Transverse colon (tissue), 4 donors: ENCODE measurements at regions not wholly inside any gene's neighbourhood (a gene's known extent, or its start where the extent isn't known, plus 50 kb on each side); places are given as distances from the start of the nearest gene placed in this dataset.

ENCODE experiments used
- DNase-seq: peaks from one replicate; pipeline ENCODE4 v3.0.0-alpha.2; 2019
- H3K27ac ChIP-seq, 4 donors: fragments of 200-600 bp; sonication (generic); 2 replicates each; pipeline ENCODE4 v1.5.1; 2016 to 2018; ENCODE audit warnings: inconsistent platforms in 4 of 4
- H3K27me3 ChIP-seq: fragments of 200-600 bp; sonication (generic); 2 replicates; pipeline ENCODE4 v1.5.1; 2017; ENCODE audit warnings: inconsistent platforms
- H3K36me3 ChIP-seq, 4 donors: fragments of 200-600 bp; sonication (generic); 2 replicates each; pipeline ENCODE4 v1.5.1; 2017 to 2019; ENCODE audit warnings: inconsistent platforms in 4 of 4
- H3K4me1 ChIP-seq, 4 donors: fragments of 200-600 bp; sonication (generic); 2 replicates each; pipeline ENCODE4 v1.5.1; 2017 to 2020; ENCODE audit warnings: inconsistent platforms in 4 of 4
- H3K4me3 ChIP-seq, 4 donors: fragments of 200-600 bp; sonication (generic); 1 replicate in 1 of 4; 2 replicates in 3 of 4; pipeline versions ENCODE4 v1.5.1 to v1.6.1; 2017 to 2019; ENCODE audit warnings: inconsistent platforms in 4 of 4
- H3K9me3 ChIP-seq, 2 donors: fragments of 200-600 bp; sonication (generic); 2 replicates each; pipeline ENCODE4 v1.5.1; 2017 to 2019; ENCODE audit warnings: inconsistent platforms in 2 of 2
- CTCF ChIP-seq, 5 experiments: fragments of 200-600 bp in 3 of 5; fragments of 450-650 bp in 2 of 5; sonication (generic) in 3 of 5; IDR thresholded peaks; 1 replicate in 2 of 5; 2 replicates in 3 of 5; pipeline ENCODE4 v1.5.1; 2016 to 2017; ENCODE audit warnings: antibody characterized with exemption in 5 of 5, inconsistent platforms in 3 of 5, mild to moderate bottlenecking in 2 of 5, moderate library complexity in 1 of 5
- EP300 ChIP-seq: sonication (generic); formaldehyde crosslinking; IDR thresholded peaks from one replicate; pipeline ENCODE4 v1.6.1; 2017; ENCODE audit warnings: antibody characterized with exemption, low read depth
- POLR2A ChIP-seq: fragments of 450-650 bp; IDR thresholded peaks from one replicate; pipeline ENCODE4 v1.6.1; 2016; ENCODE audit warnings: antibody characterized with exemption, mild to moderate bottlenecking, moderate library complexity
- POLR2AphosphoS5 ChIP-seq, 3 donors: sonication (generic); formaldehyde crosslinking; IDR thresholded peaks; one replicate each; pipeline ENCODE4 v1.6.1; 2016; ENCODE audit warnings: antibody characterized with exemption in 3 of 3
- WGBS, 2 donors: methylation state at CpG; one replicate each; pipeline ENCODE4 v1.1.5; 2018; ENCODE audit warnings: low coverage in 1 of 2; 5-methylcytosine and 5-hydroxymethylcytosine counted together
- in situ Hi-C, 4 donors: fragments of 200-750 bp; cut with MboI; loops; one replicate each; pipeline versions ENCODE4 v1.15.0 to v1.15.1; 2017; ENCODE audit warnings: low sequenced_read_pairs in 3 of 4, low pct_ligation_motif_present in 1 of 4, low pct_unique_long_range_greater_than_20kb in 1 of 4
- intact Hi-C: fragments of 100-400 bp; cut with DNase I; formaldehyde crosslinking; loops from one replicate; pipeline ENCODE4 v1.15.1; 2023; ENCODE audit warnings: low total_unique reads

DNA sequence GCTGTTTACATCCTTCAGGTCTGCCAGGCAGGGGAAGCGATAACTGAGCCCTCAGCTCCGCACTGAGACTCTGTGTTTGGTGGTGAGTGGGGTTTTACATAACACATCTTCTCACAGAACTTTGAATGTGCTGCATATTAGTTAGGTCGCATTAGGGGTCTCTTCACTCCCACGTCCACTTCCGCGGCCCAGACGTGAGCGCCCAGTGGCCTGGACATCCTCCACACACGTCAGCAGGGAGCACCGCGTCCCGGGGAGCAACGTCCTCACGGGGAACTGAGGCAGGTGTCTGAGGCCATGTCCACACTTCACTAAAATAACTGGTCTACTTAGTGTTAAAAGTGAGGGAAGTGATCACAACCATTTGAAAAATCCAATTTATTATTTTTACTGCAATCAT lies 100.4 kb upstream of the SATB2 start:
- Histone ChIP-seq H3K4me3 (no peak overlapping the region), H3K27ac (no peak overlapping the region), H3K36me3 (no peaks in the 10 kb centered on the region), H3K4me1 (no peaks in the 10 kb centered on the region), H3K9me3 (no peaks in the 10 kb centered on the region), H3K27me3 (no peaks in the 10 kb centered on the region)
- DNase-seq: no peak
- TF ChIP-seq POLR2A: no peak
- no peak for TF ChIP-seq CTCF (IDR thresholded peaks at IDR 0.05)
- no peak for TF ChIP-seq POLR2AphosphoS5 (IDR thresholded peaks at IDR 0.05)
- TF ChIP-seq EP300: no peak
- intact Hi-C loops: no loop called here
- 94 to 100% methylated on average over 5 to 14 of the region's 14 CpGs for WGBS, 2 donors
- in situ Hi-C loops: no loop called here

DNA sequence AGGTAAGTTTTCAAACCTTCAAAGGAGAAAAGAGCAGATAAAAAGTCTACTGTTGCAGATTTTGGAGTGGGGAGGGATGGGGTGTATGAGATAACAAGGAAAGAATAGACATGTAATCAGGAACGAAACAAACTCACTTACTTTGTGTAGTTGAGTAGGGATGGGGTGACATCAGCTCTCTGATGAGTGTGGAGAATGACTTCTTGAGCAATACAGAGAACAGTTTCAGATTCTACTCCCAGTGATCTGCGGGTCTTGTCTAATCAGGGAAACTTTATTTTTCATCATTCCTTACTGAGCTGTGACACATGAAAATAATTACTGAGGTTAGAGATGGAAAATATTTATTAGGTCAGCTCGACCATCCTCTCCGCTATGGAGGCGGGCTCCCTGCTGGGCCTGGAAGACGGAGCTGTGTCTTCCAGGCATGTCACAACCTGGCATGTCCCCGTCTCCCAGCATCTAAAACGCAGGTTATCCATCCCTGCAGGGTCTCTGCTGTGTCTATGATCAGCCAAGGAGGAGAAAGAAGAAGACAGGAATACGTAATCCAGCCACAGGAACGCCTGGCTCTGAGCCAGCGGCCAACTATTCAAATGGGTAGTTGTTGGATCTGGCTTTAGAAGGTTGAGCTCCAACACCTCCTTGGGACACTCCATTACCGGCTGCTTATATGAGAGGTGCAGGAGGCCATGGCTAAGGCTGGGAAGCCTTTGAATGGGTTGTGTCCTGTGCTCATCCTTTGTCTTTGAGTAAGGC lies 99.0 kb upstream of the SATB2 start:
- no peaks in the 10 kb centered on the region for H3K4me1 ChIP-seq
- 81 to 89% methylated on average over 6 to 12 of the region's 12 CpGs for WGBS, 2 donors
- H3K36me3 ChIP-seq: no peaks in the 10 kb centered on the region
- H3K27me3 ChIP-seq: no peaks in the 10 kb centered on the region
- no peak for TF ChIP-seq POLR2A
- no peak for TF ChIP-seq POLR2AphosphoS5 (IDR thresholded peaks at IDR 0.05)
- TF ChIP-seq EP300: no peak
- TF ChIP-seq CTCF (IDR thresholded peaks at IDR 0.05): no peak
- in situ Hi-C loops (no loop called here), intact Hi-C loops (no loop called here)
- no peaks in the 10 kb centered on the region for H3K9me3 ChIP-seq
- DNase-seq: no peak
- H3K4me3 ChIP-seq: no peak overlapping the region
- no peak overlapping the region for H3K27ac ChIP-seq

GRCh38 chr2:199554026-199554425 lies 96.3 kb upstream of the SATB2 start:
- DNase-seq: no peak
- Histone ChIP-seq H3K36me3 (no peaks in the 10 kb centered on the region), H3K27me3 (no peaks in the 10 kb centered on the region), H3K4me1 (no peaks in the 10 kb centered on the region), H3K9me3 (no peaks in the 10 kb centered on the region), H3K4me3 (no peak overlapping the region), H3K27ac (no peak overlapping the region)
- in situ Hi-C loops (no loop called here), intact Hi-C loops (no loop called here)
- no peak for TF ChIP-seq POLR2A
- no peak for TF ChIP-seq EP300
- WGBS, 2 donors: 71 to 100% methylated on average over 2 of the region's 2 CpGs

DNA sequence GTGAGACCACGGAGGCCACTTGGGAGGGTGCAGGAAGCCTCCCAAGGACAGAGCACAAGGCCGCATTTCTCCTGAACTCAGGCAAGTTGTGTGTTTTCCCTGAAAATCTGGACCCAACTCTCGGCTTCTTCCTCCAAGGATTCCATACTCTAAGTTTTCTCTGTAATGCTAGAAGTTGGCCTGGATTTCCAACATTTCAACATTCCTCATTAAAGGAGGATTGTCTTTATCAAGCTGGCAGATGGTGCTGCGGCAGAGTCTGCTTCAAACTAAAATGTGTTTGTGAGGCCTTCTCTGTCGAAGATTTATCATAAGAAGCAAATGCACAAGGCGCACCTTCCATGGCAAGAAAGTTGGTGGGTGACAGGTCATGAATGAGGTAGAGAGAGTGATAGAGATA lies 94.4 kb upstream of the SATB2 start:
- H3K36me3 ChIP-seq: no peaks in the 10 kb centered on the region
- H3K27ac ChIP-seq: no peak overlapping the region
- DNase-seq: no peak
- H3K9me3 ChIP-seq: no peaks in the 10 kb centered on the region
- intact Hi-C loops (no loop called here), in situ Hi-C loops (no loop called here)
- H3K4me1 ChIP-seq: no peaks in the 10 kb centered on the region
- no peaks in the 10 kb centered on the region for H3K27me3 ChIP-seq
- H3K4me3 ChIP-seq: no peak overlapping the region
- WGBS, 2 donors: 80 to 91% methylated on average over 5 to 6 of the region's 6 CpGs
- TF ChIP-seq POLR2AphosphoS5 (IDR thresholded peaks at IDR 0.05) (no peak), CTCF (IDR thresholded peaks at IDR 0.05) (no peak), POLR2A (no peak), EP300 (no peak)

DNA sequence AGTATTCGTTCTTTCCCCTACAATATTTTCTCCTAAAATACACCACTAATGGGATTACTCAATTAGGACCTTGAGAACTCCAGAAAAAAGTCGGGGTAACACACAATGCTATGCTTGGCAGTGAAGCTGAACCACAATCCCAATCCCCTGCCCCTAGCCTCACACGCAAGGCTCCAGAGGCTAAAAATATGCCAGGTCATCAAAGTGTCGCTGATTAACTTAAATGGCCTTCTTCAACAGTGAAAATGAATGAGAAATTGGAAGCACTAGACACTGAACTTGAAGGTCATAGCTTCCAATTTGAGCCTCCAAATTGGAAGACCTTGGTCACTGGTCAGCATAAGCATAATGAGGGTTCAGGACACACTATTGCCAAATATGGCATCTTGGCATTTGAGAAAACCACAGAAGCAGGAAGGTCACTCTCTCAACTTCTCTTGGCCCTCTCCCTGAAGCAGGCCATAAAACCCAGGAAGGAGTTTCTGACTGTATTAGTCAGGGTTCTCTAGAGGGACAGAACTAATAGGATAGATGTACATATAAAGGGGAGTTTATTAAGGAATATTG lies 86.0 kb upstream of the SATB2 start:
- Histone ChIP-seq H3K27ac (no peak overlapping the region), H3K4me1 (no peaks in the 10 kb centered on the region), H3K27me3 (no peaks in the 10 kb centered on the region), H3K36me3 (no peaks in the 10 kb centered on the region), H3K9me3 (no peaks in the 10 kb centered on the region), H3K4me3 (no peak overlapping the region)
- WGBS, 2 donors: 58 to 78% methylated on average over 2 to 4 of the region's 4 CpGs
- DNase-seq: no peak
- TF ChIP-seq POLR2A: no peak
- TF ChIP-seq CTCF (IDR thresholded peaks at IDR 0.05): no peak
- TF ChIP-seq POLR2AphosphoS5 (IDR thresholded peaks at IDR 0.05): no peak
- no peak for TF ChIP-seq EP300
- in situ Hi-C loops (no loop called here), intact Hi-C loops (no loop called here)
